NK-92 (cell line): ENCODE measurements at regions not wholly inside any gene's neighbourhood (a gene's known extent, or its start where the extent isn't known, plus 50 kb on each side); places are given as distances from the start of the nearest gene placed in this dataset.

ENCODE experiments used
- DNase-seq: peaks from one replicate; lab custom pipeline; 2025; ENCODE audit not compliant: unreplicated experiment; lab: John Stamatoyannopoulos, UW

DNA sequence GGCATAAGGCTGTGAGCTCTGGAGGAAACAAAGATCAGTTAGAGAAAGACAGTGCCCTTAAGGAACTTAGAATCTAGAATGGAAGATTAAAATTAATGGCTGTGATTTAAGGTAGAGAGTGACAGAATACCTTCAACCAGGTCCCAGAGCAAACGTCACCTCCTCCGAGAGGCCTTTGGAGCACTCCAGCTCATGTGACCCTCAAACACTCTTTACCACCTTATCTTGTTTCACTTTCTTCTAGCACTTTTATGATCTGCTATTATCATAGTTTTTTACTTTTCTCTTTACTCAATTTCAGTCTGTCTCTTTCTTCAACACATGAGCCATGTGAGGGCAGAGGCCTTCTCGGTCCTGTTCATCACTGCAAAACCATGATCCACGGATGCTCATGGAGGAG, 187.0 kb downstream of the SMIM20 start:
- no peak for DNase-seq

DNA sequence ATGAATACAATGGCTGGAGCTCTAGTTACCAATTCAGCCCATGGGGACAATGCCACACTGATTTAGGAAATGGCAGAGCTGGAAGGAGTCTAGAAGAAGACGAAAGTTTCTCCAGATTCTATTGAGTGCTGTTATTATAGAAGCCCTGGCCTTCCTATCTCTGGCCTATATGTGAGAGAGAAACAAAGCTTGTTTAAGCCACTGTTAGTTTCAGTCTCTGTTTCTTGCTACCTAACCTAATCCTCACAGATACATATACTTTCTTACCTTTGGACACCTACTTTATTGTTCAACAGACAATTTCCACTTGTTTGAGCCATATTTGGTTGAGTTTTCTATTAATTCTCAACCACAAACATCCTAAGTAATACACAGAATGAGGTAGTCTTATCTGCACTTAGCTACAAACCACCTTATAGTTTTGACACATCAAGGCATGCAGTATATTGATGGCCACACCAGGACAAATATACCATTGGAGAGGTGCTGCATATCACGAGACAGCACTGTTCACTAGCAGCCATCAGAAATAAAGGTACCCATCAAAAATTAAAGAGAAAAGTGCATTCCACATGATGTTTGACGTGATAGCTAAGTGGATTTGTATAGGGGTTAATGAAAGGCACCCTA, 190.2 kb downstream of the SMIM20 start:
- no peak for DNase-seq

DNA sequence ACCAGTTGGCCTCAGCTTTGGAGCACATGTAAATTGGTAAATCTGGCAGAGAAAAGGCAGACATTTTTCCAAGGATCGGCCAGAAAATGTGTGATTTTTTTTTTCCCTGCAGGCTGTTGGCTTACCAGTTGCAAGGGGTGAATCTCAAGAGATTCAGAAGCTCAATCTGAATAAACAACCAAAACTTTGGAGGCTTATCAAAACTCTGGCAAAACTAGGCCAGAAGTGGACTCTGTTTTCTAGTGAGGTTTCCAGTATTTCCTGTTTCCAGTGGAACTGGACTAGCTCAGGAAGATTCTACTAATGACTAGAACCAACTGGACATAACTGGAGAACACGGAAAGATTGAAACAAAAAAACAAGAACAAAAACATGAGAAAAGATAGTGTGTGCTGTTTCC, 191.3 kb downstream of the SMIM20 start:
- no peak for DNase-seq

DNA sequence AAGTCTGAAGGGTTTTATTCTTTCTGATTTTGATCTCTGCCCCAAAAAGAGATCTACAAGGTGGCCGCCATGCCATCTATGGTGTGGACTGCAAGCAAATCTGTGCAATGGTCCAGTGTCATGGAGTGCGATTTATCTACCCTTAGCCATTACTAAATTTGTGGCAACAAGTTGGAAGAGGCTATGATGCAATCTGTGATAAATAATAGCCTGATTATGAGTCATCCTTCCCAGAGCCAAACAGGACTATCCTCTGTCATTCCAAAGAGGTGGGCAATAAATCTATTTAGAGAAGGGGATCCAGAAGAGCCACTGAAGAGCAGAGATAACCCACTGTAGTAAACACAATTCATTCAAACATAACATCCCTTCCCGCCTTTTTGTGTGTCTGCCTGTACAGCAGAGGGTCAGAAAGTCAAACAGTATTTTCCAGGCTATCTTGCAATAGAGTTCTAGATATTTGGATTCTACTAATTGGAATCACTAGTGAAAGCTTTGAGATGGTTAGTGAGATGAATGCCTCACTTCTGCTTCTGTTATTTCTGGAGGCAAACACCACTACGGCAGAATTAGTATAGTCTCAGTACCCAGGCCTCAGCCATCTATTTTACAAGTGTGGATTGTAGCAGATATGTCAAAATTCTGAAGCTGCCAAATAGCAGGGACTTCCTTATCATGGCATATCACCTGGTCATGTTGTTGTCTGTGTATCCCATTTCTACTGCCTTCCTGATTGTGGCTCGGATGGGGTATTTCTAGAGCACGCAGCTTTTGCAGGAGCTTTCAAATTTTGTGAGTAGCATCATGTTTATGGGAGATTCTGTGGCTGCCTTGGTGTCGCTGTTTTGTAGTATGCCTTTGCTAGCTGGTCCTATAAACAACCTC, 192.0 kb downstream of the SMIM20 start:
- no peak for DNase-seq

DNA sequence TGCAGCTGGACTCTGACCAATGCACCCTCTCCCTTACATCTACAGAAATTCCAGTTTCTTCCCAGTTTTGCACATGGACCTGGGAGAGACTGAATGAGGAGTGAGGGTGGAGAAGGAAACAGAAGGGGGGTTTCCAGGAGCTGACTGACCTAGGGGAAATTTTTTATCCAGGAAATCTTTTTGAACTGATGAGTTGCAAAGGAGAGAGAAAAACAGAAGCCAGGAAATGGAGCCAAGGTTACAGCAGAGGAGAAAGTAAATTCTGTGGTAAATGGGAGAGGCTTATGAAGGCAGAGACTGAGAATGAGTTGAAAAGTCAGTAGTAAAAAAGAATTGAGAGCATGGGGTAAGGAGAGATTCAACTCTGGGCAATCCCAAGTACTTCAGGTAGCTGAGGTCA, 192.8 kb downstream of the SMIM20 start:
- DNase-seq, result no peak

DNA sequence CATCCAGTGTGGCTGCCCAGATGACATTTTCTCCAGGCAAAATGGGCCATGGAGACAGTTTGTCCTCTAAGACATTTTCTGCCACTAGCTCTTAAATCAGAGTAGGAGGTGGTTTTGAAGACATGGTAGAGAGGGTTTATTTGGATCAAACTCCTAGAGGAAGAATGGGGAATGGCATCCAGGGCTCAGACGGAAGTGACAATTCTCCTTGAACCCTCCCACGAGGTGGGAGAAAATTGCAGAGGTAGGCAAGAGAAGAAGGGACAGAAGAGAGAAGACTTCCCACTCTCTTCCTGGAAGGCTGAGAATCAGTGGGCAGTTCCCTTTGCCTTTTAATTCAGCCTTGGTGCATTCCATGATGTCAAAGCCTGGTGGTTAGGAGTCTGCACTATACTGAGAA, 194.0 kb downstream of the SMIM20 start:
- no peak for DNase-seq

DNA sequence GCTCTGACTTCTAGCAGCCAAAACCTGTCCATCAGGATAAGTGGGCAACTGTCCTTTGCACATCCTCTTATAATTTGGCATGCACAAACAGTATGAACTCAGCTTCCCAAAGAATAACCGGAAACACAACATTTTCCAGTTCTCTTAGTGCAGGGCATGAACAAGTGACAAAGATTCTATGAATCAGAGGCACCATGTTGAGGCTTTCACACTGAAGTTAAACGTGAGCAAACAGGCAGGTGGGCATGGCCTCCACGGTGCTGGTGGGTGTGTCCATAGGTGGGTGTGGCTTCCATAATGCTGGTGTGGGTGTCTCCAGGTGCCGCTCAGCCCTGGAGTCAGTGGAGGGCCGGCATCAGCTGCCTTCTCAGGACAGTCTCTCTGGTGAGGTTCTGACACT, 196.5 kb downstream of the SMIM20 start:
- no peak for DNase-seq

DNA sequence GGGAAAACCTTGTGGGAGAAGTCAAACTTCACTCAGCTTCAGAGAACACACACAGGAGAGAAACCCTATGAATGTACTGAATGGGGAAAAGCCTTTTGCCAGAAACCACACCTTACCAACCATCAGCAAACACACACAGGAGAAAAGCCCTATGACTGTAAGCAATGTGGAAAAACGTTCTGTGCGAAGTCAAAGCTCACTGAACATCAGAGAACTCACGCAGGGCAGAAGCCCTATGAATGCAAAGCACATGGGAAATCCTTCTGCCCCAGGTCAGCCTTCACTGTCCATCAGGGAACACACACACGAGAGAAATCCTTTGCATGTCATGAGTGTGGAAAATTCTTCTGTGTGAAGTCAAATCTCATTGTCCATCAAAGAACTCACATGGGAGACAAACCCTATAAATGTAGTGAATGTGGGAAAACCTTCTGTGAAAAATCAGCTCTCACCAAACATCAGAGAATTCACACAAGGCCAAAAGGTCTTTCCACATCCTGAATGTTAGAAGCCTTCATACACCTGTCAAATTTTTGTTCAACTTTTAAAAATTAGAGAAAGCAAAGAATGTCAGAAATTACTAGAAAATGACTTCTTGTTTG, 199.4 kb downstream of the SMIM20 start:
- DNase-seq, result no peak

DNA sequence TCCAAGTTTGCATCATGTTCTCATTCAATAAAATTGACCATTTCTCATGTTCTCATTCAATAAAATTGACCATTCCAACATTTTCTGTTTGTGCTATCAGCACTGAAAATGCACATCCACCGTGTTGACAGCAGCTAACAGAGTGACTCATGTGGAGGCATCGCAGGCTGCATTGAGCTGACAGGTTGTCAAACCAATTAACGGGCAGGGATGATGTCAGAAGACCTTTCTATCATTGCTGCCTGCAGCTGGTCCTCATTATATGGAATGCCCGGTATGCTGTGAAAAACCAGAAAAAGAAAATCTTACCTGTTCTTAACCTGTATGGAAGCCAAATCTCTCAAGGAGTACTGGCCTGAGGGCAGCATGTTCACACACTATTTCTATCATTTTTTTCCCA, 202.0 kb downstream of the SMIM20 start:
- no peak for DNase-seq

DNA sequence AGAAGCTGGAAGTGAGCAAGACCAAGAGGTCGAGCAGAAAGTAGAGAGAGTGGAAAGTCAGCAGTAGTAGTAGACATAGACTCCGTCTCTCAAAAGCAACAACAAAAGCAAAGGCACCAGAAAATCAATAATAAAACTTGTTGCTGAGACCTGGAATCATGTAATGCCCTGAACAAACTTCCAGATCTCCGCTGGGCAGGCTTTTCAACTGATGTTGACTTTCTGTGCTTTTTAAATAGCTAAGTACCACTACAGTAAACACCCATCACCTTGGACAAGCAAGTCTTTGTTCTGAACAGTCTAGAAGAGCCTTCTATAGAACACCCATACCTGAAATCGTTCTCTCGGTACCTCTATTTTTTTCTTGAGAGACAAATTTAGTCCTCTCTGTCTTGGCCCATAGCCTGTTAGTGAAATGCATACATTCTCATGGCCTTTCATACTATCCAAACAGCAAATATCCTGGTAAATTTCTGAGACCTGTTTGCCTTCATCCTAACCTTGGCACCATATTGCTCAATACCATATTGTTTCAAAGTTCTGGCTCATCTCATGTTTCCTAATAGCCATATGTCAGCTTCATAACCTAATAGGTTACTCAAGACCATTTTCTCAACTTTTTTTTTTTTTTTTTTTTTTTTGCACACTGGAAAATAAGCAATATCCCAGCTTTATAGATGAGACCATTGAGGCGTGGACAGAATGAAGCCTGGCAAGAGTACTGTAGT, 200.6 kb upstream of the RBPJ start:
- no peak for DNase-seq

DNA sequence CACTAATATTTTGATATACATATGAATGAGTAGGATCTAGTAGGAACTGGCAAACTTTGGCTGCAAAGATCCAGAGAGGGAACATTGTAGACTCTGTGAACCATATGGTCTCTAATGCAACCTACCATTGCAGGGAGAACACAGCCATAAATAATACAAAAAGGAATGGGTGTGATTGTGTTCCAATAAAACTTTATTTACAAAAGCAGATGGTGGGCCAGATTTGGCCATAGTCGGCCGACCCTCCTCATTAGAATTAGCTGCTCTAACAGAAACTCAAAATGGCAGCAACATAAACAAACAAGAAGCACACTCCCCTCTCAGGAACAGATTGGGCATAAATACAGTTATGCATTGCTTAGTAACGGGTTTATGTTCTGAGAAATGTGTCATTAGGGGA, 198.1 kb upstream of the RBPJ start:
- DNase-seq, result no peak

DNA sequence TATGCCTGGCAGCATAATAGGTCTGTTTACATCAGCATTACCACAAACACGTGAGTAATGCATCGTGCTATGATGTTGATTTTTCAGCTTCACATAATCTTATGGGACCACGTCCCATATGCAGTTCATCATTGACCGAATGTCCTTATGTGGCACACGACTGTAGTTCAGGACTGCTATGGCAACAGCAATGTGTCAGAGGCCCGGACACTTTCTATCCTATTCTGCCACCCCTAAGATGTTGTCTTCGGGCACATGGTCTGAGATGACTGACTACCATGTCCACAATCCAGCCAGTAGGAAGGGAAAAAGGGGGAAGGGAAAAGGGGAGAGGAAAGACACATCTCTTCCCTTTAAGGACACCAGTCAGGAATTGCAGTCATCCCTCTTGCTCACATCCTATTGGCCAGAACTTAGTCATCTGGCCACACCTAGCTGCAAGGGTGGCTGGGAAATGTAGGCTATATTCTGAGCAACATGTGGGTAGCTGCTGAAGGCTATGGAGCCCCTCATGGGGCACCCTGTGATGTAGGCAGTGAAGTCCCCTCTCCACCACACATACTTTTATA, 196.0 kb upstream of the RBPJ start:
- no peak for DNase-seq

DNA sequence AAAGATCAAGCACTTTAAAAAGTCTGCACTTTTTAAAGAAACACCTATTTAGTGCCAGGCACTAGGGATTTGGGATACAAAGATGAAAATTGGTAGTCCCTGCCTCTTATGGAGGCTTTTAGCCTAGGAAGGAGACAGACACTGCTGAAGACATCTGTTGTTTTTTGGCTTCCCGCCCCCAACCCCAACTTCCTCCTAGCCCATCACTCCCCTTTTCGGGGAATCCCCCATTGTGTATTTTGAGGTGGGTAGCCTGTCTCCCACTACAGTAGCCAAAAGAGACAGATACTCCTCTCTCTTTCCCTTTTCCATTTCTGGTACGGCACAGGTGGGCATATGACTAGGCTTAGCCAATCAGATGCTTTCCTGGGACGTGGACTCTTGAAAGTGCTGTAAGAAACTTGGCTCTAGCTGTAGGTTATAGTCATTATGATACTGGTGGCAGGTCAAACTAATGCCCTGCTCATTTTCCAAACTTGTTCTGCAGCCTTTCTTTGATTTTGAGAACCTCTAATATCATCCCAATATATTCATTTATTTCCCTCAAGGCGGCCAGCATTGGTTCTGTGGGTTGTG, 194.6 kb upstream of the RBPJ start:
- no peak for DNase-seq

DNA sequence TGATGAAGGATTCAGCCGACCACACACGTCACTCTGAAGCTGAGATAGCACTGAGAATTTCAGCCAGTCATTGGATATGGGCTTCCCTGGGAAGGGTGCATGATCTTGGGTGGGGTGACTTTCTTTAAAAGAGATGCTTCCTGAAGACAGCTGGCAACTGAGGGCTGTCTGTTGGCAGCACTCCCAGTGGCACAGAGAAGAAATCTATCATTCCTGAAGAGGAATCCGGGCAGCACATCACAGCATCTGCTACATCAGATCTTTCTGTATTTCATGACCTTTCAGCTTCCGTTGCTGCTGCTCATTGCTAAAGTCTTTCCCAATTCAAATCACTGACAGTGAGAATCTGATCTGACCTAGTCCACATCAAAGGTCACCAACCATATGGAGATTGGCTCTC, 193.8 kb upstream of the RBPJ start:
- no peak for DNase-seq

DNA sequence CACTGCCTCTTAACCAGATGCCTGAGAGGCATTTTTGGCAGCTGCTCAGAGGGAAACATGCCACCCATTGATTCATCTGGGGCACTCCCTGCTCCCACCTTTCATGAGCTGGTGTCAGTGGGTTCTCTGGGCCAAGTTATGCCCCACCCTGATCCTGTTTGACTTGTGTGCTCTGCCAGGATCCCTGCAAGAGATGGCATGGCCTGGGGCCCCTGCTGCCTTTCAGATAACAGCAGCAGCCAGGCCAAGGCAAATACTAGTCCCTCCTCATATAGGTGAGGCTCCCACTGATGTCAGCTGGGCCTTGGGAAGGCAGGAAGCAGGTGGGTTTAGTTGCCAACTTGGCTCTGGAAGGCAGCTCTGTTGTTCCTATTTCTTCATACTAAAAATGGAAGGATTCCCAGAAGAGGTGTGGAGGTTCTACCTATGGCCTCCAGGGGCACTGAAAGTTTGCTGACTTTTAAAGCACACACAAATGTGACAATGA, 192.9 kb upstream of the RBPJ start:
- no peak for DNase-seq

DNA sequence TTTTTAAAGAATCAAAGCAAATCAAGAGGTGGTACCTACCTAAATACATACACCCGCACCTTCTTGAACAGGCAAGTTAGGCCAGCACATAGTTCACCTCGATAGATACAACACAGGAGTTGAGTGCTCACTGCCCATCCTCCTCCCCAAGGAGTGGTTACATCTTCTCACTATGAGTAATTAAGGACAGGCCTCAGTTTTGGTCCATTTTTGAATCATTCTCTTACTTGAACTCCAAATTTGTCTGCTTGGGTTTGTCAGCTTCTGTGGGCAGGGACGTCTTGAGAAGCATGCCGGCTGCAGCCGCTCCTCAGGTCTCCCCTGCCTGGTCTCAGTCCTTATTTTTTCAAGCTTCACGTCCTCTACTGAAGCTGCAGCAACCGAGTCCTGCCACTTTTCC, 190.6 kb upstream of the RBPJ start:
- no peak for DNase-seq

DNA sequence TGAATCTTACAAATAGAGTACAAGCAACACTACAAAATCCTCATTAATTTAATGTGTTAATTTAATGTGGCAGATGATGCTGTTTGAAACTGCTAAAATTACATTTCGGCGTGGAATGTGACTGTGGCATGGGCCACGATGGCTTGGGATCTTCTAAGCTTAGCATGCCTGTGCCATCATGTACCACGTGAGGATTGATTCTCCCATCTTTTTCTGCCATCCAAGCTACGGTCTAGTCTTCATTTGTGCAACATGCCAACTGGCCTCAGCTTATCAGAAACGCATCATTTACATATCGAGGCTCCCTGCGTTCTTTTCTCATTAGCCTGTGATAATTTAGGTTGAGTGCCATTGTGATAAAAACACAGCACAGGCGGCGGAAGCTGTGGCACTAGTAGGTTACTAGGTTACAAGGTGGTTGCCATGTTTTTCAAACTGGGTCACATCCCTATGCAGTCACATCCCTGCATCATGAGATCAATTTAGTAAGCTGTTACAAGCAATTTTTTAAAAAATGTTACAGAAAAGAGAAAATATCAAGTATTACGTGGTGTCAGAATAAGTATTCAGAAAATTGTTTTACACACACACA, 189.9 kb upstream of the RBPJ start:
- DNase-seq, result no peak

DNA sequence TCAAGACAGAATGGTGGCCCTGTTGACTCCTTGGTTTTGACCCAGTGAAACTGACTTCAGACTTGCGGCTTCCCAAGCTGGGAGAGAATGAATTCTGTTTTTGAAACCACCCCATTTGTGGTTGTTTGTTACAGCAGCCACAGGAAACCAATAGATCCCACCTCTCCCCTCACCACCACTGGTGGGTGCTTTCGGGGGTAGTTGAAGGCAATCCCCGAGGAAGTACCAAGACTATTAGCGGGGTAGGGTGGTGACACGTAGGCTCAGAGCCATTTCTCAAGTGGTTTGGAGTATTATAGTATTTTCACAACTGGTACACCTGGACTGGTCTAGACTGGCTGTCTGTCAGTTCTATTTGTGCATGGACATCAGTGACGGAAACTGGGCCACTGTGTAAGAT, 189.1 kb upstream of the RBPJ start:
- DNase-seq, result no peak

DNA sequence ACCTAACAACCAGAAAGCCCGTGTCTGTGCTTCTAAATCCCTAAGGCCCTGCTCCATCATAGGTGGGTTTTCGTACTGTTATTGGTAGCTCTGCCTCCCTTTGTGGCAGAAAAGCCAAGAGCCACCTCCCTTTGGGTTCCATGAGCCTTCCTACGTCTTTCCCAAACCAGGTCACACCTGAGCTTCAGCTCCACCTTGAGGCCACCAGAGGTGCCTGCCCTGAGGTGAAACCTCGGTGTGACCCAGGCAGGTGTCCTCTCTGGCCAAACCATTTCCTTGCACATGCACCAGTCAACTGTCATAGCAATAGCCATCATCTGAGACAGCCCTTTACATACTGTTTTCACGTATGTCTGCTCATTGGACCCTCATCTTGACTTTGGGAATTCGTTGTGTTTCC, 188.0 kb upstream of the RBPJ start:
- no peak for DNase-seq

DNA sequence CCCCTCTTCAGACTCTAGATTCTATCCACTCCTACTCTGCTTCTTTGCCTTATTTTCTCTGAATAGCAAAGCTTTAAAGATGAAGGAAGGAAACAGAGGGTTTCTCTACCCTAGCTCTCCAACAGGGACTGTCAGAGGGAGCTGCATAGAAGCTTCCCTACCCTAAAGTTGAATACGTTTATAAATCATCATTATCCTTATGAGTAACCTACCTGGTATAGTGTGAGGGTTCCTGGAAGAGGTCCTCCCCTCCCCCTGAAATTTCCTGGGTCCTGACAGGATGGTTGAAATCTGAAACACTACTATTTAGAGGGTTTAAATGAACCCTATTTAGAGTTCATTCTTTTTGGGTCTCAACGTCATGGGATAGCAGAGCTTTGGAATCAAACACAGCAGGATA, 187.0 kb upstream of the RBPJ start:
- no peak for DNase-seq
